ENCODE measurements at regions not wholly inside any gene's neighbourhood (a gene's known extent, or its start where the extent isn't known, plus 50 kb on each side); places are given as distances from the start of the nearest gene placed in this dataset.

DNA sequence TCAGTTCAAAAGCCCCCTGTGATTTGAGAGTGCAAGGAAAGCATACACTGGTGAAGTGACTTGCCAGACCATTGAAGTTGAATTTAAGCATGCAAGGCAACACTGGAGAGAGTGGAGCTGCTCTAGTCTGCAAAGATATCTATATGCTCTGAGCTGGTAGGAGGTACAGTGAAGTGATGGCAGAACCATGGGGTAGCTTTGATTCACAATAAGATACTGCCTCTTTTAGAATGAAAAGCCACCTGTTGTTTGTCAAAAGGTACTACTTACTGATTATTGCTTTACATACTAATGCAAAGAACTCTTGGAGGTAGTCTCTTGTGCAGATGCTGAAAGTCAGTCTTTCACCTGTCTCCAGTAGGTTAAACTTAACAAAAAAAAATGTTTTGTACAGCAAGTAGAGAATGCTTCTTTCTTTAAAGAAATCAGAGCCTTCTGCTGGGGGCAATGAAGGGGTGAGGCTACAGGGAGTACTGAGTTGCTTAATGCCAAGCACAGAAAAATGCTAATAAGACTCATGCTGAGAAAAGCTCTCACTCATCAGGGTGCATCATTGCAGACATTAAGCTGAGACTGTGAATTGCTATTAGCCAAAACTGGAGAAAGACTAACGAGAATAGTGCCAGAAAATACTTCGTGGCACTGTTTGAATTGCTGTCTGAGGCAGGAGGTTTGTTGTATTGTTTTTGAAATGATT lies 1150.5 kb upstream of the TMPRSS15 start:
- TF ChIP-seq, protein P1, sequence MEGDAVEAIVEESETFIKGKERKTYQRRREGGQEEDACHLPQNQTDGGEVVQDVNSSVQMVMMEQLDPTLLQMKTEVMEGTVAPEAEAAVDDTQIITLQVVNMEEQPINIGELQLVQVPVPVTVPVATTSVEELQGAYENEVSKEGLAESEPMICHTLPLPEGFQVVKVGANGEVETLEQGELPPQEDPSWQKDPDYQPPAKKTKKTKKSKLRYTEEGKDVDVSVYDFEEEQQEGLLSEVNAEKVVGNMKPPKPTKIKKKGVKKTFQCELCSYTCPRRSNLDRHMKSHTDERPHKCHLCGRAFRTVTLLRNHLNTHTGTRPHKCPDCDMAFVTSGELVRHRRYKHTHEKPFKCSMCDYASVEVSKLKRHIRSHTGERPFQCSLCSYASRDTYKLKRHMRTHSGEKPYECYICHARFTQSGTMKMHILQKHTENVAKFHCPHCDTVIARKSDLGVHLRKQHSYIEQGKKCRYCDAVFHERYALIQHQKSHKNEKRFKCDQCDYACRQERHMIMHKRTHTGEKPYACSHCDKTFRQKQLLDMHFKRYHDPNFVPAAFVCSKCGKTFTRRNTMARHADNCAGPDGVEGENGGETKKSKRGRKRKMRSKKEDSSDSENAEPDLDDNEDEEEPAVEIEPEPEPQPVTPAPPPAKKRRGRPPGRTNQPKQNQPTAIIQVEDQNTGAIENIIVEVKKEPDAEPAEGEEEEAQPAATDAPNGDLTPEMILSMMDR (IDR thresholded peaks at IDR 0.05; ENCODE audit: low read depth, low read length): no peak
- no peak for DNase-seq (ENCODE audit: extremely low read depth, low read depth)

GRCh38 chr21:19557046-19557445 lies 1153.5 kb upstream of the TMPRSS15 start:
- TF ChIP-seq, protein P1 (IDR thresholded peaks at IDR 0.05; ENCODE audit: low read depth, low read length): no peak
- DNase-seq (ENCODE audit: extremely low read depth, low read depth): no peak

DNA sequence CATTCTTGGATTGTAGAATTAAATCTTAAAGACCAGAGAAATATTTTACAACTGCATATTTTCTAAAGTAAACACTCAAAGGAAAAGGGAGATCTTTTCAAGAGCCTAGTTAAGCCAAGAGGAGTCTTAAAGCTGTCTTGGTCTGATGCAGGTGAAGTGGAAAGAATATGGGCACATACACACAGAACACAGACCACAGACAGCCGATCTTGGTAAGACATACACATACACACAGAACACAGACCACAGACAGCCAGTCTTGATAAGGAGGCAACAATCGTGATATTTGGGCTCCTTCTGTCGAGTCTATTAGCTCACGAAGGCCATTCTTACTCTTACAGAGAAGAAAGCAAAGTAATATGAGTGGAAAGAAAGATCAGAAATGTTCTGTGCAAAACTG lies 1153.9 kb upstream of the TMPRSS15 start:
- TF ChIP-seq, protein P1 (IDR thresholded peaks at IDR 0.05; ENCODE audit: low read depth, low read length): no peak

GRCh38 chr21:19565587-19565986 lies 1162.0 kb upstream of the TMPRSS15 start:
- DNase-seq (ENCODE audit: extremely low read depth, low read depth): no peak
- TF ChIP-seq, protein P1 (IDR thresholded peaks at IDR 0.05; ENCODE audit: low read depth, low read length): no peak

More for the DNA sequence above, 1153.9 kb upstream of the TMPRSS15 start:
- no peak for DNase-seq (ENCODE audit: extremely low read depth, low read depth)

DNA sequence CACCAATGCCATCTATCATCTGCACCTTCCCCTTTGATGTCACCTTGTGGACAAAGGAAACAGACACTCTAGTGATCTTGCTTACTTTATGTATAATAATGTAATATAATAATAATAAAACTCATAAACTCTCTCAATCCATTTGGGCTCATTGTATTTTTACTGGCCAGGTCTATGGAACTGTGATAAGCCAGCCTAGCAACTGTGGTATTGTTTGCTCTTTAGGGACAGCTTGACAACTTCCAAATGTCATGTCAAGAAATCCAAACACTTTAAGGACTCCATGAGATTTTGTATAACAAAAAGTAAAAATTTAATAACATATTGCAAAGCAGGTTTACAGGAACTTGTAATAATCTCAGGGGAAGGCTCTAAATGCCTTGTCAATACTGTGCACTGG lies 1163.4 kb upstream of the TMPRSS15 start:
- TF ChIP-seq, protein P1 (IDR thresholded peaks at IDR 0.05; ENCODE audit: low read depth, low read length): no peak
- DNase-seq (ENCODE audit: extremely low read depth, low read depth): no peak

GRCh38 chr21:19577381-19577780 lies 1173.8 kb upstream of the TMPRSS15 start:
- DNase-seq (ENCODE audit: extremely low read depth, low read depth): no peak
- TF ChIP-seq, protein P1 (IDR thresholded peaks at IDR 0.05; ENCODE audit: low read depth, low read length): no peak

- TF ChIP-seq, protein P1 (IDR thresholded peaks at IDR 0.05; ENCODE audit: low read depth, low read length): no peak
- no peak for DNase-seq (ENCODE audit: extremely low read depth, low read depth)
These were observed 1186.5 kb upstream of the TMPRSS15 start for GRCh38 chr21:19590044-19590443.
